IMR-90 (cell line): ENCODE measurements at regions not wholly inside any gene's neighbourhood (a gene's known extent, or its start where the extent isn't known, plus 50 kb on each side); places are given as distances from the start of the nearest gene placed in this dataset.

Experiments used
- ATAC-seq: fragments of 200-7000 bp; cut with Tn5 transposase; 2 replicates; pipeline ENCODE4 v1.9.1; 2020; ENCODE audit warnings: low read depth, mild to moderate bottlenecking, moderate library complexity
- BruUV-seq: library from RNA; stranded (reverse); fragments of 400-500 nt; replicated peaks from 2 replicates; lab custom pipeline; 2021; lab: Mats Ljungman, UMichigan
- CTCF ChIA-PET: fragments of 300-600 bp; formaldehyde crosslinking; extraction: SDS; loops from one replicate; lab custom pipeline; 2021; ENCODE audit warnings: antibody characterized with exemption; lab: Yijun Ruan, JAX
- POLR2A ChIA-PET: fragments of 300-600 bp; sonication (Branson Sonifier 250); formaldehyde crosslinking; loops from one replicate; lab custom pipeline; 2022; ENCODE audit warnings: antibody characterized with exemption; ENCODE audit not compliant: unreplicated experiment; lab: Charles Lee
- DNase-seq: peaks from one replicate; pipeline ENCODE4 v3.0.0; 2013
- H2AFZ ChIP-seq: replicated peaks from 2 replicates; pipeline ENCODE3; 2013; ENCODE audit warnings: low read length, mild to moderate bottlenecking; ENCODE audit not compliant: poor library complexity
- H2AK5ac ChIP-seq: 2 replicates; pipeline ENCODE4 v1.6.1; 2013; ENCODE audit warnings: low read depth, low read length, inconsistent platforms
- H2AK9ac ChIP-seq: replicated peaks from 2 replicates; pipeline ENCODE3; 2013; ENCODE audit warnings: mild to moderate bottlenecking, low read depth, low read length, moderate library complexity; ENCODE audit not compliant: poor library complexity
- H2BK120ac ChIP-seq: 2 replicates; pipeline ENCODE4 v1.6.1; 2013; ENCODE audit warnings: low read depth, low read length, inconsistent platforms
- H2BK15ac ChIP-seq: 3 replicates; pipeline ENCODE4 v1.6.1; 2013; ENCODE audit warnings: low read depth, low read length, inconsistent platforms
- H2BK20ac ChIP-seq: 2 replicates; pipeline ENCODE4 v1.6.1; 2013; ENCODE audit warnings: low read depth, mild to moderate bottlenecking, inconsistent platforms, low read length, moderate library complexity
- H2BK5ac ChIP-seq: 2 replicates; pipeline ENCODE4 v1.6.1; 2013; ENCODE audit warnings: mild to moderate bottlenecking, low read depth, low read length, inconsistent platforms; ENCODE audit not compliant: poor library complexity, severe bottlenecking
- H3K14ac ChIP-seq: replicated peaks from 2 replicates; pipeline ENCODE4 v1.6.1; 2013; ENCODE audit warnings: low read depth, low read length, inconsistent platforms
- H3K18ac ChIP-seq: 2 replicates; pipeline ENCODE4 v1.6.1; 2013; ENCODE audit warnings: low read depth, low read length, control low read depth
- H3K23ac ChIP-seq: 2 replicates; pipeline ENCODE4 v1.6.1; 2013; ENCODE audit warnings: low read depth, low read length, inconsistent platforms
- H3K27ac ChIP-seq: 2 replicates; pipeline ENCODE4 v1.5.1; 2013; ENCODE audit warnings: mild to moderate bottlenecking, control low read depth, low read length; ENCODE audit not compliant: insufficient read depth
- H3K27me3 ChIP-seq: 2 replicates; pipeline ENCODE4 v1.6.1; 2013; ENCODE audit warnings: low read length; ENCODE audit not compliant: control insufficient read depth, insufficient read depth
- H3K36me3 ChIP-seq: 2 replicates; pipeline ENCODE4 v1.6.1; 2013; ENCODE audit warnings: low read length, mixed read lengths; ENCODE audit not compliant: control insufficient read depth, insufficient read depth
- H3K4ac ChIP-seq: 2 replicates; pipeline ENCODE4 v1.6.1; 2013; ENCODE audit warnings: low read depth, low read length, inconsistent platforms
- H3K4me1 ChIP-seq: 2 replicates; pipeline ENCODE4 v1.6.1; 2013; ENCODE audit warnings: low read length, mixed read lengths; ENCODE audit not compliant: control insufficient read depth, insufficient read depth
- H3K4me2 ChIP-seq: 2 replicates; pipeline ENCODE4 v1.6.1; 2013; ENCODE audit warnings: low read depth, mild to moderate bottlenecking, control low read depth, low read length, moderate library complexity
- H3K4me3 ChIP-seq: 2 replicates; pipeline ENCODE4 v1.5.1; 2013; ENCODE audit warnings: low read depth, mild to moderate bottlenecking, control low read depth, low read length, moderate library complexity; ENCODE audit not compliant: insufficient read depth
- H3K56ac ChIP-seq: 2 replicates; pipeline ENCODE4 v1.6.1; 2013; ENCODE audit warnings: low read length, inconsistent platforms; ENCODE audit not compliant: insufficient read depth; ENCODE audit errors: extremely low read depth
- H3K79me1 ChIP-seq, 2 experiments: 2 replicates each; pipeline ENCODE4 v1.6.1; 2013; ENCODE audit warnings: low read length in 2 of 2, inconsistent platforms in 1 of 2, low read depth in 1 of 2
- H3K9ac ChIP-seq: 2 replicates; pipeline ENCODE4 v1.6.1; 2013; ENCODE audit warnings: low read depth, low read length, control low read depth
- H3K9me1 ChIP-seq: 2 replicates; pipeline ENCODE4 v1.6.1; 2013; ENCODE audit warnings: low read length, inconsistent platforms; ENCODE audit not compliant: insufficient read depth
- H3K9me3 ChIP-seq: 2 replicates; pipeline ENCODE4 v1.6.1; 2013; ENCODE audit warnings: low read length; ENCODE audit not compliant: control insufficient read depth, insufficient read depth
- H4K20me1 ChIP-seq: 2 replicates; pipeline ENCODE4 v1.6.1; 2013; ENCODE audit warnings: low read length, inconsistent platforms; ENCODE audit not compliant: insufficient read depth
- H4K5ac ChIP-seq: 2 replicates; pipeline ENCODE4 v1.6.1; 2013; ENCODE audit warnings: mild to moderate bottlenecking, low read depth, low read length, control low read depth
- H4K8ac ChIP-seq, 2 experiments: 2 replicates each; pipeline ENCODE4 v1.6.1; 2013; ENCODE audit warnings: low read depth in 2 of 2, low read length in 2 of 2, control low read depth in 1 of 2, inconsistent platforms in 1 of 2
- H4K91ac ChIP-seq: 2 replicates; pipeline ENCODE4 v1.6.1; 2013; ENCODE audit warnings: low read depth, low read length, inconsistent platforms; ENCODE audit not compliant: insufficient read depth
- CEBPB ChIP-seq: IDR thresholded peaks from 2 replicates; pipeline ENCODE4 v1.6.1; 2012; ENCODE audit warnings: low read depth, low read length, improper control_type of control experiment
- MAFK ChIP-seq: IDR thresholded peaks from 2 replicates; pipeline ENCODE4 v1.6.1; 2012; ENCODE audit warnings: low read depth, low read length, improper control_type of control experiment
- WGBS, 2 experiments: methylation state at CpG; one replicate each; pipeline versions ENCODE4 v1.1.5 to v1.1.7; 2013; ENCODE audit warnings: missing lambda C conversion rate in 2 of 2; ENCODE audit not compliant: insufficient read length in 1 of 2; ENCODE audit errors: extremely low coverage in 2 of 2; 5-methylcytosine and 5-hydroxymethylcytosine counted together
- dilution Hi-C: fragments of 300-500 bp; cut with HindIII; formaldehyde crosslinking; loops from one replicate; pipeline ENCODE4 v1.14.3; 2018; ENCODE audit warnings: low sequenced_read_pairs; ENCODE audit not compliant: unreplicated experiment
- in situ Hi-C: fragments of 300-500 bp; cut with MboI; formaldehyde crosslinking; loops from 3 replicates; pipeline ENCODE4 v1.14.3; 2019; ENCODE audit warnings: low sequenced_read_pairs, inconsistent platforms, mixed read lengths
- intact Hi-C: fragments of 100-400 bp; cut with micrococcal nuclease; formaldehyde crosslinking; loops from 2 replicates; pipeline ENCODE4 v1.10.0; 2022

GRCh38 chr1:76003946-76004345, 70.6 kb upstream of the ST6GALNAC3 start:
- POLR2A ChIA-PET, result no interaction called here
- Histone ChIP-seq H3K36me3 (no peaks in the 10 kb centered on the region), H3K4ac (no peak overlapping the region), H3K9me3 (no peaks in the 10 kb centered on the region), H2BK120ac (no peak overlapping the region), H2AK9ac (no peak overlapping the region), H3K9ac (no peak overlapping the region), H2AFZ (no peak overlapping the region), H3K18ac (no peak overlapping the region), H3K27me3 (no peaks in the 10 kb centered on the region), H2BK15ac (no peak overlapping the region), H3K4me1 (peaks cover 11% of the 10 kb centered on the region), H3K4me3 (no peak overlapping the region), H3K27ac (no peak overlapping the region), H2AK5ac (no peak overlapping the region), H4K5ac (no peak overlapping the region), H3K23ac (no peak overlapping the region), H3K14ac (no peak overlapping the region), H3K56ac (no peak overlapping the region), H3K79me1 (no peaks in the 10 kb centered on the region), H4K20me1 (no peaks in the 10 kb centered on the region), H4K91ac (no peak overlapping the region), H2BK5ac (no peak overlapping the region), H3K9me1 (no peaks in the 10 kb centered on the region), H3K4me2 (no peak overlapping the region), H2BK20ac (no peak overlapping the region), H4K8ac (no peak overlapping the region)
- dilution Hi-C loops, result no loop called here
- DNase-seq (no peak), ATAC-seq (no peak)
- WGBS, 2 experiments, result no CpG with 5 or more reads among the region's 1 CpG
- no TSS peak for BruUV-seq
- intact Hi-C loops, result no loop called here
- no peak for TF ChIP-seq CEBPB
- 0 out of 2 replicates have a peak, but pooled peaks have one; percentile 34 for TF ChIP-seq MAFK
- in situ Hi-C loops, result no loop called here
- CTCF ChIA-PET, result no interaction called here
